Chondrocyte (in vitro differentiated cells): ENCODE measurements at regions not wholly inside any gene's neighbourhood (a gene's known extent, or its start where the extent isn't known, plus 50 kb on each side); places are given as distances from the start of the nearest gene placed in this dataset.
"Not testable (repeated sequence)": the region's sequence is repeated elsewhere in the genome, so short reads cannot be mapped to it uniquely, and the experiment has no call there.

Experiments used
- DNase-seq: peaks from one replicate; pipeline ENCODE4 v3.0.0; 2021; ENCODE audit warnings: mixed read lengths, low spot score
- H3K27ac Mint-ChIP-seq: one replicate; pipeline ENCODE4 v1.8.0; 2021; ENCODE audit warnings: mild to moderate bottlenecking, moderate library complexity, mixed read lengths; ENCODE audit not compliant: unreplicated experiment
- H3K27me3 Mint-ChIP-seq: 2 replicates; pipeline ENCODE4 v1.8.0; 2021; ENCODE audit warnings: low read depth, mixed read lengths
- H3K36me3 Mint-ChIP-seq: 2 replicates; pipeline ENCODE4 v1.8.0; 2021; ENCODE audit warnings: low read depth, mixed read lengths
- H3K4me1 Mint-ChIP-seq: 2 replicates; pipeline ENCODE4 v1.8.0; 2021; ENCODE audit warnings: low read depth, mild to moderate bottlenecking, mixed read lengths
- H3K4me3 Mint-ChIP-seq: one replicate; pipeline ENCODE4 v1.8.0; 2021; ENCODE audit warnings: mild to moderate bottlenecking, moderate library complexity, mixed read lengths; ENCODE audit not compliant: unreplicated experiment
- H3K9me3 Mint-ChIP-seq: 2 replicates; pipeline ENCODE4 v1.8.0; 2021; ENCODE audit warnings: low read depth, mixed read lengths
- TF ChIP-seq, protein P1 (sequence below): fragments of 200-600 bp; sonication (generic); IDR thresholded peaks from 2 replicates; pipeline ENCODE4 v1.5.0; 2021; ENCODE audit warnings: antibody characterized with exemption, mild to moderate bottlenecking, moderate library complexity

DNA sequence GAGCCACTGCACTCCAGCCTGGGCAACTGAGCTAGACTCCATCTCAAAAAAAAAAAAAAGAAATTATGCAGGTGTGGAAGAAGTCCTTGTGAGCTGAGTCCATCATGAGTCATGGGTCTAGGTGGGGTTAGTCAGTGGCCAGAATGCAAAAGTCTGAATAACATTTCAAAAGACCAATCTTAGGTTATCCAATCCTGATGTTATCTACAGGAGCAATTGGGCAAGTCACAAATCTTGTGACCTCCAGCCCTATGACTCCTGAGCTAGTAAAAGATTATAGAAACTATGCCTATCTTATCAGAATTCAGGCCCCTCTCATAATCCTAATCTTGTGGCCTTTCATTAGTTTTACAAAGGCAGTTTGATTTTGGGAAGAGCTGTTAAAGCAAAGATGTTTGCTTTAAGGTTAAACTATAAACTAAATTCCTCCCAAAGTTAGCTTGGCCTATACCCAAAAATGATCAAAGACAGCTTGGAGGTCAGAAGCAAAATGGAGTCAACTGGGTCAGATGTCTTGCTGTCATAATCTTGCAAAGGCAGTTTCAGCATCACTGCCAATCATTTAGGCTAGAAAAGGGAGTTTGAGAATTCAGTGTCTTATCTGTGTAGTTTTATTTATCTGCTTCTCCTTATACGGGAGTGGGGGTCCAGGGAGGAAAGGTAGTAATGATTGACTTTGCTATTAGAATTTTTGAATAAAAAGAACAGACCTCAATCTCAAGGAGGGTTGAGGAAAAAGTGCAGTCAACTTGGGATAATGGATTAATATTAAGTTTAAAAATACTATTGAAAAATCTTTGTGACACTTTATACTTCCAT, 71.2 kb upstream of the TRIM24 start:
- TF ChIP-seq, protein P1, sequence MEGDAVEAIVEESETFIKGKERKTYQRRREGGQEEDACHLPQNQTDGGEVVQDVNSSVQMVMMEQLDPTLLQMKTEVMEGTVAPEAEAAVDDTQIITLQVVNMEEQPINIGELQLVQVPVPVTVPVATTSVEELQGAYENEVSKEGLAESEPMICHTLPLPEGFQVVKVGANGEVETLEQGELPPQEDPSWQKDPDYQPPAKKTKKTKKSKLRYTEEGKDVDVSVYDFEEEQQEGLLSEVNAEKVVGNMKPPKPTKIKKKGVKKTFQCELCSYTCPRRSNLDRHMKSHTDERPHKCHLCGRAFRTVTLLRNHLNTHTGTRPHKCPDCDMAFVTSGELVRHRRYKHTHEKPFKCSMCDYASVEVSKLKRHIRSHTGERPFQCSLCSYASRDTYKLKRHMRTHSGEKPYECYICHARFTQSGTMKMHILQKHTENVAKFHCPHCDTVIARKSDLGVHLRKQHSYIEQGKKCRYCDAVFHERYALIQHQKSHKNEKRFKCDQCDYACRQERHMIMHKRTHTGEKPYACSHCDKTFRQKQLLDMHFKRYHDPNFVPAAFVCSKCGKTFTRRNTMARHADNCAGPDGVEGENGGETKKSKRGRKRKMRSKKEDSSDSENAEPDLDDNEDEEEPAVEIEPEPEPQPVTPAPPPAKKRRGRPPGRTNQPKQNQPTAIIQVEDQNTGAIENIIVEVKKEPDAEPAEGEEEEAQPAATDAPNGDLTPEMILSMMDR: no peak
- no peak for DNase-seq
- Mint-ChIP-seq H3K27ac (no peak overlapping the region), H3K36me3 (peaks cover 1% of the 10 kb centered on the region), H3K4me3 (no peak overlapping the region), H3K4me1 (peaks cover 9% of the 10 kb centered on the region), H3K9me3 (peaks cover 4% of the 10 kb centered on the region), H3K27me3 (no peaks in the 10 kb centered on the region)

DNA sequence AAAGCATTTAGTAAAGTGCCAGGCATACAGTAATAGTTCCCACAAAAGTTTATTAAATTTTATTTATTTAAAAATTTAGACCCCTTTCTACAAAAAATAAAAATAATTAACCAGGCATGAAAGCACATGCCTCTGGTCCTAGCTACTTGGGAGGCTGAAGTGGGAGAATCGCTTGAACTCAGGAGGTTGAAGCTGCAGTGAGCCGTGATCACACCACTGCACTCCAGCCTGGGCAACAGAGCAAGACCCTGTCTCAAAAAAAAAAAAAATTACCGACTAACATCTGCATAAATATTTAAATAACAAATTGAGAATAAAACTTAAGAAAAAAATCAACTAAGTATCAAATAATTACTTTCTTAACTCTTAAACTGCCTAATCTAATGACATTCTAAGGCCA, 64.3 kb upstream of the TRIM24 start:
- TF ChIP-seq, protein P1: no peak
- no peak for DNase-seq
- Mint-ChIP-seq H3K9me3 (no peaks in the 10 kb centered on the region), H3K4me1 (no peaks in the 10 kb centered on the region), H3K36me3 (no peaks in the 10 kb centered on the region), H3K27ac (no peak overlapping the region), H3K27me3 (no peaks in the 10 kb centered on the region), H3K4me3 (no peak overlapping the region)

GRCh38 chr7:138396251-138397070, 63.6 kb upstream of the TRIM24 start:
- H3K4me1 Mint-ChIP-seq: no peaks in the 10 kb centered on the region
- no peak for DNase-seq
- no peaks in the 10 kb centered on the region for H3K36me3 Mint-ChIP-seq
- no peak overlapping the region for H3K4me3 Mint-ChIP-seq
- no peaks in the 10 kb centered on the region for H3K27me3 Mint-ChIP-seq
- TF ChIP-seq, protein P1: no peak
- H3K9me3 Mint-ChIP-seq: no peaks in the 10 kb centered on the region
- no peak overlapping the region for H3K27ac Mint-ChIP-seq

GRCh38 chr7:138397071-138397433, 63.0 kb upstream of the TRIM24 start:
- not testable (repeated sequence) for H3K27me3 Mint-ChIP-seq, H3K4me3 Mint-ChIP-seq, H3K36me3 Mint-ChIP-seq, H3K27ac Mint-ChIP-seq, H3K4me1 Mint-ChIP-seq, H3K9me3 Mint-ChIP-seq, DNase-seq

- Mint-ChIP-seq H3K9me3 (no peaks in the 10 kb centered on the region), H3K4me1 (no peaks in the 10 kb centered on the region), H3K36me3 (no peaks in the 10 kb centered on the region), H3K27me3 (no peaks in the 10 kb centered on the region), H3K4me3 (no peak overlapping the region), H3K27ac (no peak overlapping the region)
- TF ChIP-seq, protein P1: no peak
- no peak for DNase-seq
These were observed 61.2 kb upstream of the TRIM24 start for GRCh38 chr7:138398857-138399256.
